GM21717 (cell line): ENCODE measurements at regions not wholly inside any gene's neighbourhood (a gene's known extent, or its start where the extent isn't known, plus 50 kb on each side); places are given as distances from the start of the nearest gene placed in this dataset.

Experiments used
- ATAC-seq: cut with Tn5 transposase; IDR thresholded peaks from one replicate; pipeline ENCODE4 v1.9.1; 2021; ENCODE audit warnings: mild to moderate bottlenecking, moderate library complexity; ENCODE audit not compliant: unreplicated experiment

DNA sequence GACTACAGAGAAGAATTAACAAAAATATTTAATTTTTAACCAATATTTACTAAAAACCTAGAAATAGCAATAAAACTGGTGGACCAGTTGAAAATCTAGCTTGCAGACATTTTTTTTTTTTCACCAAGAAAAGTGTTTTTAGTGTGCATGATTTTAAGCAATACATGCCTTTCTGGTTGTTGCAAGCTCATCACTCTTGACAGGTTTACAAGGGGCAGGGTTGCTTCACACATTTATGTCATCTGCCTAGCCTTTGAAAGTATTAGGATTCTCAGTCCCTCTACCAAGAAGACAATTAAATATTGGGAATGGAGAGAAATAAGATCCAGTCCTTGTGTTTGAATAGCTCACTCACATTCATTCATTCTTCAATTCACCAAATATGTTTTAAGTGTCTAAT, 53.8 kb upstream of the LYPLAL1 start:
- ATAC-seq = no peak

DNA sequence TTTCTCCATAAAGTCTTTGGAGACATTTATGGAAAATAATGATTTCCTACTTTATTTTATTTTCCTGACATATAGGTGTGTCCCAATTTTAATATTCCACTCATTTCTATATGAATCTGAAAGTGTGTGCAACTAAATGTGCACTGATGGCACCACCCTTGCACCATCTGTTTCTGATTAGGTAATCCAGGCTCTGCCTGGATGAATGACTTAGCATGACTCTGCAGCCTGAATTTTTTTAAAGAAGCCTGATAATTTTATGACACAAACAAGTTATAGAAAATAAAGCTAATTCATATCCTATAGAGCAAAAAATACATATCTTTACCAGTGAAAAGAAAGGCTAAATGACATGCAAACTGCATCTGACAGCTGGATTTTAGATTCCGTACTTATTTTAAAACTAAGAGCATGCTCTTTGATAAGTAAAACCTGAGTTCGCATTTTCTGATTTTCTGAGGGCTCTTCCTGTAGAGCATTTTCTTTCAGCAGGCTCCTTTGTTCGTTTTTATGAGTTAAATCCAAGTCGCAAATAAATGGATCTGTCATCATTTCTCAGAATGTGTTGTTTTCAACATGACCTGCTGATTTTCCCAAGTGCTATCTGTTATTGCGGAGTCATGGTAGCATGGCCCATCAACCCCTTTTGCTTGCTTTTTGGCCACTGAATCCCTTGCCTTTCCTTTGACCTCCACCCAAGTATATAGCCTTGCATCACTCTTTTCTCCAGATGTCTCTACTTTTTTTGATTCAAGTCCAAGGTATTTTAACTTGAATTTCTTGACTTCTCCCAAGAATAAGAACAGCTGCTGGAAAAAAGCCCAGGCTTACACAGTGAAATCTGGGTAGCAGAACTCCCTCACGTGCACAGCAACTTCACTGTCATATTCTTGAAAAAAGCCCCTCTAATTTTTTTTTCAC, 52.8 kb upstream of the LYPLAL1 start:
- no peak for ATAC-seq

GRCh38 chr1:219121679-219122078, 52.0 kb upstream of the LYPLAL1 start:
- ATAC-seq = no peak

GRCh38 chr1:219123036-219123435, 50.6 kb upstream of the LYPLAL1 start:
- ATAC-seq = no peak
